ENCODE measurements at regions not wholly inside any gene's neighbourhood (a gene's known extent, or its start where the extent isn't known, plus 50 kb on each side); places are given as distances from the start of the nearest gene placed in this dataset.

GRCh38 chr10:129042776-129043595 is 424.1 kb upstream of the MGMT start:
- DNase-seq (ENCODE audit: low spot score), result no peak
- TF ChIP-seq, protein P1, sequence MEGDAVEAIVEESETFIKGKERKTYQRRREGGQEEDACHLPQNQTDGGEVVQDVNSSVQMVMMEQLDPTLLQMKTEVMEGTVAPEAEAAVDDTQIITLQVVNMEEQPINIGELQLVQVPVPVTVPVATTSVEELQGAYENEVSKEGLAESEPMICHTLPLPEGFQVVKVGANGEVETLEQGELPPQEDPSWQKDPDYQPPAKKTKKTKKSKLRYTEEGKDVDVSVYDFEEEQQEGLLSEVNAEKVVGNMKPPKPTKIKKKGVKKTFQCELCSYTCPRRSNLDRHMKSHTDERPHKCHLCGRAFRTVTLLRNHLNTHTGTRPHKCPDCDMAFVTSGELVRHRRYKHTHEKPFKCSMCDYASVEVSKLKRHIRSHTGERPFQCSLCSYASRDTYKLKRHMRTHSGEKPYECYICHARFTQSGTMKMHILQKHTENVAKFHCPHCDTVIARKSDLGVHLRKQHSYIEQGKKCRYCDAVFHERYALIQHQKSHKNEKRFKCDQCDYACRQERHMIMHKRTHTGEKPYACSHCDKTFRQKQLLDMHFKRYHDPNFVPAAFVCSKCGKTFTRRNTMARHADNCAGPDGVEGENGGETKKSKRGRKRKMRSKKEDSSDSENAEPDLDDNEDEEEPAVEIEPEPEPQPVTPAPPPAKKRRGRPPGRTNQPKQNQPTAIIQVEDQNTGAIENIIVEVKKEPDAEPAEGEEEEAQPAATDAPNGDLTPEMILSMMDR (IDR thresholded peaks at IDR 0.05; ENCODE audit: extremely low read depth, insufficient read depth, missing control alignments), result no peak
- in situ Hi-C loops (cut with MboI; ENCODE audit: low pct_unique_long_range_greater_than_20kb, low sequenced_read_pairs, unreplicated experiment), result no loop called here

DNA sequence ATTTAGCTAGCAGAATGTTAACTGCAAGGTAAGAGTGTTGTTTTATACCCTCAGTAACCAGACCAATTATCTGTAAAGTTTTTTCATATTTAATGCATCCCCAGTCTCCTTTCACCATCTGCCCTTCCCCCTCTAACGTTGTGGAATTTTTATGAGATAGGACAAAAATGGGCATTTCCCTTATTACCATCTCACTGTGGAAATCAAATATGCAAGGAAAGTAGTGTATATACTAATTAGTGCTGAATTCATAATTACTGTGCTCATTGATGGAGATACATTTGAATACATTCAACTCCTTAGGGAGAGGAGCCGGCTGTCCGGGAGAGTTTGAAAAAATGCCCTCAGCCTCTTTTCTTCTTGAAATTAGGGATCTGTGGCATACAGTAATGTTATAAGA is 423.4 kb upstream of the MGMT start:
- in situ Hi-C loops (cut with MboI; ENCODE audit: low pct_unique_long_range_greater_than_20kb, low sequenced_read_pairs, unreplicated experiment), result no loop called here
- DNase-seq (ENCODE audit: low spot score), result no peak
- TF ChIP-seq, protein P1 (IDR thresholded peaks at IDR 0.05; ENCODE audit: extremely low read depth, insufficient read depth, missing control alignments), result no peak

DNA sequence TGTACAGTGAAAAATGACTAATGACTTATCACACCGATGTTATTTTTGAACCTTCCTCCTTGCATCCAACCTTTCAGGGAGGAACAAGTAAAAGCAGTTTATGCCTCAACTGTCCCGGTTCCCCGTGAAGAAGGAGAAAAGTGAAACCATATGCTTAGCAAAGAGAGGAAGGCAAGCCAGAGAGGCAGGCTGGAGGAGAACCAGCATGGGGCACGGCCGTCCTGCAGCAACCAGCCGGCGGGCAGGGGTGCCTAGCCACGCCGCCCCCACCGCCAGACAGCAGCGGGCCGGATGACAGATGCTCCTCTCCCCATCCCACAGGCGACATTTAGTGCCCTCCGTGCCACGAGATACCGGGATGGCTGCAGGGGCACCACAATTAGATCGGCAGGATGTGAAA is 421.4 kb upstream of the MGMT start:
- TF ChIP-seq, protein P1 (IDR thresholded peaks at IDR 0.05; ENCODE audit: extremely low read depth, insufficient read depth, missing control alignments), result no peak
- in situ Hi-C loops (cut with MboI; ENCODE audit: low pct_unique_long_range_greater_than_20kb, low sequenced_read_pairs, unreplicated experiment), result no loop called here
- DNase-seq (ENCODE audit: low spot score), result no peak

DNA sequence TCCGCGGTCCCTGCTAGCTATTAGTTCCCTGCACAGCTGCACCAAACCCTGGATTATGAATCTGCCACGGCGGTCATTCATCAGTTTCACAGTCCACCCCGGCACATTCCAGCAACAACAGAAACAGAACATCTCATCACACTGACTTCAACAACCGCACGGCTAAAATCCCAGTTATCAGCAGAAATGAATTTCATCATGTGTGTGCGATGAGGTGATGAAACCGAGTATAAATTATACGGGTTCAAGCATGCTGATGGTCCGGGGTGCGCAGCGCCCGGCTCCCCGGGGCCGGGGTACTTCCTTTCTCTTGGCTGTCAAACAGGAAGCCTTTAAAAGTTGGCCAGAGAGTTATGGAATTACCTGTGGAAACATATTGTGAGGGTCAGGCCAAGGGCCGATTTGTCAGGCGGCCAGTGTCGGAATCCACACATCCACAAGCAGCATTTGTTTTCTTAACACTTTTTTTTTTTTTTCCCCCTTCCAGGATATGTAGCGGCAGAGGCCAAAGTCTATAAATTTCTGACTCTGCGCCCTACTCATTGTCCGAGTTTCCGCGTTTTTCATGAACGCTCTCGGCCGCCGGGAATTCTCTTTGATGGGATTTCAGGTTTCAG is 420.9 kb upstream of the MGMT start:
- DNase-seq (ENCODE audit: low spot score), result no peak
- in situ Hi-C loops (cut with MboI; ENCODE audit: low pct_unique_long_range_greater_than_20kb, low sequenced_read_pairs, unreplicated experiment), result no loop called here
- TF ChIP-seq, protein P1 (IDR thresholded peaks at IDR 0.05; ENCODE audit: extremely low read depth, insufficient read depth, missing control alignments), result no peak

GRCh38 chr10:129046962-129047361 is 420.1 kb upstream of the MGMT start:
- in situ Hi-C loops (cut with MboI; ENCODE audit: low pct_unique_long_range_greater_than_20kb, low sequenced_read_pairs, unreplicated experiment), result no loop called here
- TF ChIP-seq, protein P1 (IDR thresholded peaks at IDR 0.05; ENCODE audit: extremely low read depth, insufficient read depth, missing control alignments), result no peak
- DNase-seq (ENCODE audit: low spot score), result no peak

DNA sequence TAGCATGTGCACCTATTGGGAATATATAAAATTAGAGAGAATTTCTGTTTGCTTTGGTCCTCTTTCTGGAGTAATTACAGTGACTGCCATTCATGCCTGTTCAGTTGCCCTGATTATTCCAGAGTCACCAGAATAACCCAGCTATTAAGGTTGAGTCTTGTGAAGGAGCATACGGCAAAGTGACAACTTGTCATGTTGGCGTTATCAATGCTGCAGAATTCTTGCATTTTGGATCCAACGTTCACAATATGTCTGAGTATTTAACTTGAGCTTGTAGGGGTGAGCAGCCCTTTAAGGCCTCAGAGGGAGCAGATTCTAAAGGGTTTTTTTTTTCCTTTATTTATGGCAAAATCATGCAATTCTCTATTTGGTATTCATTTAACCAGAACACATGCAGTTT is 419.4 kb upstream of the MGMT start:
- TF ChIP-seq, protein P1 (IDR thresholded peaks at IDR 0.05; ENCODE audit: extremely low read depth, insufficient read depth, missing control alignments), result no peak
- no peak for DNase-seq (ENCODE audit: low spot score)
- in situ Hi-C loops (cut with MboI; ENCODE audit: low pct_unique_long_range_greater_than_20kb, low sequenced_read_pairs, unreplicated experiment), result no loop called here
